Upper lobe of right lung (tissue), 1 donor: ENCODE measurements at regions not wholly inside any gene's neighbourhood (a gene's known extent, or its start where the extent isn't known, plus 50 kb on each side); places are given as distances from the start of the nearest gene placed in this dataset.

Experiments
- ATAC-seq: fragments of 200-7000 bp; cut with Tn5 transposase; one replicate; pipeline ENCODE4 v1.9.1; 2020; ENCODE audit warnings: mild to moderate bottlenecking, moderate library complexity
- DNase-seq: peaks from one replicate; pipeline ENCODE4 v3.0.0-alpha.2; 2020
- H3K27ac ChIP-seq: fragments of 200-600 bp; one replicate; pipeline ENCODE4 v1.8.0; 2022
- H3K27me3 ChIP-seq: fragments of 200-600 bp; one replicate; pipeline ENCODE4 v1.8.0; 2022; ENCODE audit warnings: mild to moderate bottlenecking
- H3K36me3 ChIP-seq: fragments of 200-600 bp; one replicate; pipeline ENCODE4 v1.8.0; 2022
- H3K4me1 ChIP-seq: fragments of 200-600 bp; one replicate; pipeline ENCODE4 v1.8.0; 2022
- H3K4me3 ChIP-seq: fragments of 200-600 bp; one replicate; pipeline ENCODE4 v1.8.0; 2022; ENCODE audit warnings: mild to moderate bottlenecking
- H3K9me3 ChIP-seq: fragments of 200-600 bp; one replicate; pipeline ENCODE4 v1.8.0; 2022
- CTCF ChIP-seq: fragments of 200-600 bp; IDR thresholded peaks from one replicate; pipeline ENCODE4 v1.8.0; 2022; ENCODE audit warnings: antibody characterized with exemption
- intact Hi-C: fragments of 100-400 bp; cut with DNase I; formaldehyde crosslinking; loops from one replicate; pipeline ENCODE4 v1.11.0; 2022
- donor health status: DM: no; HTN: yes; CAD: no; lungs with severe emphysema.

GRCh38 chr1:193416226-193417024 lies 230.0 kb upstream of the B3GALT2 start:
- H3K4me3 ChIP-seq = no peak overlapping the region
- no peak for DNase-seq
- no peaks in the 10 kb centered on the region for H3K9me3 ChIP-seq
- H3K4me1 ChIP-seq = peaks cover 6% of the 10 kb centered on the region
- H3K27me3 ChIP-seq = no peaks in the 10 kb centered on the region
- intact Hi-C loops = no loop called here
- no peak for ATAC-seq
- no peak for TF ChIP-seq CTCF
- H3K27ac ChIP-seq = no peak overlapping the region
- H3K36me3 ChIP-seq = no peaks in the 10 kb centered on the region

GRCh38 chr1:193415256-193415655 lies 228.8 kb upstream of the B3GALT2 start:
- intact Hi-C loops = no loop called here
- Histone ChIP-seq H3K4me3 (no peak overlapping the region), H3K4me1 (peaks cover 6% of the 10 kb centered on the region), H3K27ac (no peak overlapping the region), H3K9me3 (no peaks in the 10 kb centered on the region), H3K36me3 (no peaks in the 10 kb centered on the region), H3K27me3 (no peaks in the 10 kb centered on the region)
- DNase-seq (no peak), ATAC-seq (no peak)
- TF ChIP-seq CTCF = no peak

GRCh38 chr1:193413376-193413775 lies 227.0 kb upstream of the B3GALT2 start:
- no peaks in the 10 kb centered on the region for H3K4me1 ChIP-seq

GRCh38 chr1:193412748-193413147 lies 226.3 kb upstream of the B3GALT2 start:
- ATAC-seq (no peak), DNase-seq (no peak)
- H3K27me3 ChIP-seq = no peaks in the 10 kb centered on the region
- intact Hi-C loops = no loop called here
- no peak for TF ChIP-seq CTCF
- no peaks in the 10 kb centered on the region for H3K9me3 ChIP-seq
- no peak overlapping the region for H3K4me3 ChIP-seq
- no peaks in the 10 kb centered on the region for H3K36me3 ChIP-seq
- H3K27ac ChIP-seq = no peak overlapping the region
- no peaks in the 10 kb centered on the region for H3K4me1 ChIP-seq

More at GRCh38 chr1:193413376-193413775, 227.0 kb upstream of the B3GALT2 start:
- Histone ChIP-seq H3K36me3 (no peaks in the 10 kb centered on the region), H3K27ac (no peak overlapping the region), H3K27me3 (no peaks in the 10 kb centered on the region), H3K9me3 (no peaks in the 10 kb centered on the region), H3K4me3 (no peak overlapping the region)
- intact Hi-C loops = no loop called here
- no peak for DNase-seq
- no peak for ATAC-seq
- TF ChIP-seq CTCF = no peak

GRCh38 chr1:193411714-193412113 lies 225.3 kb upstream of the B3GALT2 start:
- intact Hi-C loops = no loop called here
- Histone ChIP-seq H3K27ac (no peak overlapping the region), H3K36me3 (no peaks in the 10 kb centered on the region), H3K27me3 (no peaks in the 10 kb centered on the region), H3K4me1 (no peaks in the 10 kb centered on the region), H3K9me3 (no peaks in the 10 kb centered on the region), H3K4me3 (no peak overlapping the region)
- DNase-seq = no peak
- TF ChIP-seq CTCF = no peak
- no peak for ATAC-seq
